ENCODE measurements at regions not wholly inside any gene's neighbourhood (a gene's known extent, or its start where the extent isn't known, plus 50 kb on each side); places are given as distances from the start of the nearest gene placed in this dataset.

DNA sequence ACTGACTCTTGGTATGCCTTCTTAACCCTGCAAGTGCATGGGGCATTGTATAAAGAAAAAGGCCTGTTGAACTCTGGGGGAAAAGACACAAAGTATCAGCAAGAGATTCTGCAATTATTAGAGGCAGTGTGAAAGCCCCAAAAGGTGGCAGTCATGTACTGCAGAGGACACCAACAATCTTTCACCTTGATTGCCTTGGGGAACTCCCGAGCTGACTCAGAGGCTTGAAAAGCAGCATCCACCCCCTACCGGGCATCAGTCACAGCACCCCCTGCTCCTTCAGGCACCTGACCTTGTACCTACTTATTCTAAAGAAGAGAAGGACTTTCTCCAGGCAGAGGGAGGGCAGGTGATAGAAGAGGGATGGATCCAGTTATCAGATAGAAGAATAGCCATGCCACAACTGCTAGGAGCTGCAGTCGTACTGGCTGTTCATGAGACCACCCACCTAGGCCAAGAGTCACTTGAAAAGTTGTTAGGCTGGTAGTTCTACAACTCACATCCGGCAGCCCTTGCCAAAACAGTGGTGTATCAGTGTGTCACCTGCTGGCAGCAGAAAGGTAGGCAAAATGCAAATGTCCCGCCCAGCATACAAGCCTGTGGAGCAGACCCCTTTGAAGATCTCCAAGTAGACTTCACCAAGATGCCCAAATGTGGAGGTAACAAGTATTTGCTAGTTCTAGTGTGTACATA is 241.6 kb upstream of the CNTN6 start:
- TF ChIP-seq CTCF (conservative IDR thresholded peaks at IDR 0.05; ENCODE audit: low read depth, low read length), result no peak
- H3K4me3 ChIP-seq (ENCODE audit: low read depth, low read length), result no peak overlapping the region
- no peak for DNase-seq (ENCODE audit: low read depth)

DNA sequence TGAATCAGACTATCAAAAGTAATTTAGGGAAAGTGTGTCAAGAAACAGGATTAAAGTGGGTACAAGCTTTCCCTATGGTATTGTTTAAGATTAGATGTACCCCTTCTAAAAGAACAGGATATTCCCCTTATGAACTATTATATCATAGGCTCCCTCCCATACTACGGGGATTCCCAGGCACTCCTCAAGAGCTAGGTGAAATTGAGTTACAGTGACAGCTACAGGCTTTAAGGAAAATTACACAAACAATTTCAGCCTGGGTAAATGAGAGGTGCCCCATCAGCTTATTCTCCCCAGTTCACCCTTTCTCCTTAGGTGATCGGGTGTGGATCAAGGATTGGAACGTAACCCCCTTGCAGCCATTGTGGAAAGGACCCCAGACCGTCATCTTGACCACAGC is 240.8 kb upstream of the CNTN6 start:
- H3K4me3 ChIP-seq (ENCODE audit: low read depth, low read length), result no peak overlapping the region
- no peak for DNase-seq (ENCODE audit: low read depth)
- TF ChIP-seq CTCF (conservative IDR thresholded peaks at IDR 0.05; ENCODE audit: low read depth, low read length), result no peak

GRCh38 chr3:853489-853888 is 239.3 kb upstream of the CNTN6 start:
- DNase-seq (ENCODE audit: low read depth), result no peak
- no peak overlapping the region for H3K4me3 ChIP-seq (ENCODE audit: low read depth, low read length)
- no peak for TF ChIP-seq CTCF (conservative IDR thresholded peaks at IDR 0.05; ENCODE audit: low read depth, low read length)

- DNase-seq (ENCODE audit: low read depth), result no peak
- H3K4me3 ChIP-seq (ENCODE audit: low read depth, low read length), result no peak overlapping the region
- TF ChIP-seq CTCF (conservative IDR thresholded peaks at IDR 0.05; ENCODE audit: low read depth, low read length), result no peak
Measured at GRCh38 chr3:859135-859534, 233.7 kb upstream of the CNTN6 start.

DNA sequence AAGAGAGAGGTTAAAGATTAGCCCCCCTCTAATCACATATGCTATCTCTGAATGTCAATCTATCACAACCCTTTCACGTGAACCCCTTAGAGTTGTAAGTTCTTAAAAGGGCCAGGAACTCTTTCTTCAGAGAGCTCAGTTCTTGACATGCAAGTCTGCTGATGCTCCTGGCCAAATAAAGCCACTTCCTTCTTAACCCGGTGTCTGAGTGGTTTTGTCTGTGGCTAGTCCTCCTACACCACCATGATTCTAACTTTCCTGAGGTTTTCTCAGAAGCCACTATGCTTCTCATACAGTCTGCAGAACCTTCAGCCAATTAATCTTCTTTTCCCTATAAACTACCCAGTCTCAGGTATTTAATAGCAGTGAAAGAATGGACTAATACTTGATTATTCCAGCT is 231.1 kb upstream of the CNTN6 start:
- no peak for DNase-seq (ENCODE audit: low read depth)
- no peak overlapping the region for H3K4me3 ChIP-seq (ENCODE audit: low read depth, low read length)
- no peak for TF ChIP-seq CTCF (conservative IDR thresholded peaks at IDR 0.05; ENCODE audit: low read depth, low read length)

GRCh38 chr3:869269-869668 is 223.6 kb upstream of the CNTN6 start:
- no peak for DNase-seq (ENCODE audit: low read depth)
- no peak overlapping the region for H3K4me3 ChIP-seq (ENCODE audit: low read depth, low read length)
- TF ChIP-seq CTCF (conservative IDR thresholded peaks at IDR 0.05; ENCODE audit: low read depth, low read length), result no peak

DNA sequence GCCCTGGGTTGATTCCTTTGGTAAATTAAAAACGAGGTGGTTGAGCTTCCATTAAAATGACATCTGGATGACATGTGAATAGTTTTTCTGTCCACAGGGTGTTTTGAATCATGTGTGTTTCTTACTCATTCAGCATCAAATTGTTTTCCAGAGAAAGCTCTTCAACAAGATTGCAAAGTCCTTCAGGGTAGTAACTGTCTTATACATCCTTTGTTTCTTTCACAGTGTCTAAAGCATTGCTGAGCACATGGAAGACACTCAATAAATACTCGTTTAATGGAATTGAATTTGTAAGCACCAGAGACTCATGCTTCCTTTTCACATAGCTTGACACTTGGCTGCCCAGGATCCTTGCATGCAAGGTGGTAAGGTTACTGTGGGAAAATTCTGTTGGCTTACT is 223.1 kb upstream of the CNTN6 start:
- H3K4me3 ChIP-seq (ENCODE audit: low read depth, low read length), result no peak overlapping the region
- no peak for DNase-seq (ENCODE audit: low read depth)
- no peak for TF ChIP-seq CTCF (conservative IDR thresholded peaks at IDR 0.05; ENCODE audit: low read depth, low read length)

Measured in choroid plexus epithelial cell (primary cell).